Fibroblast of skin of back (primary cell): ENCODE measurements at regions not wholly inside any gene's neighbourhood (a gene's known extent, or its start where the extent isn't known, plus 50 kb on each side); places are given as distances from the start of the nearest gene placed in this dataset.

Source experiments
- DNase-seq: peaks from one replicate; pipeline ENCODE4 v3.0.0-alpha.2; 2013

DNA sequence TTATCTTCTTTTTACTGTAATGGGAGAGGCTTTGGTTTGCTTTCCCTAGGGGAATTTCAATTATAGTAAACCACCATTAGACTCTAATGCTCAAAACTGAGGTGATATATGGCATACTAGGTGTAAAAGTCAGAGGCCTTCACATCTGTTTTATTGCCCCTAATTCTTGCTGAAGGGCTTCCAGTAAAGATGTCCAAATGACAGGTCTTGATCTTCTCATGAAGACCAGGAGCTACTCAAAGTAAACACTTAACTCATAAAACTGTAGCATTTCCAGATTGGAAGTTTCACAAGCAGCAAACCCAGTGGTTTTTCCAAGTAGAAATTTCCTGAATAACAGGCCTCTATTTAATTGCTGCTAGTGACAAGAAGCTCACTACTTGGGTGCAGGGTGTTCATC is 286.8 kb downstream of the RBM43 start:
- no peak for DNase-seq

DNA sequence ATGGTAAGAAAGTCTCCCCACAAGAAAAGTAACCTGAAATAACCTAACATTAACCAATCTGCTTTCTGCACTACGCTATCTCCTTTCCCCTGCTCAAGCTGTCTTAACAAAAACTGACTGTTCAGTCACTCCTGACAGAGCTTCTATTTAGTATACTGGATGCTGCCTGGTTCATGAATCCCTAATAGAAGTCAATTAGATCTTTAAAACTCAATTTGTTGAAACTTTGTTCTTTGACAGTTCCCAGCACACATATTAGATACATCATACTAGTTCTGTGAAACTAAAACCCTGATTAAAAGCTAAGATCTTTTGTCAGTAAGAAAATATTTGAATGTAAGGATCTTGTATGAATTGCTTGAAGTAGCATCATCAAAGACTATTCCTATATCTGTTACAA is 287.4 kb downstream of the RBM43 start:
- DNase-seq: no peak

DNA sequence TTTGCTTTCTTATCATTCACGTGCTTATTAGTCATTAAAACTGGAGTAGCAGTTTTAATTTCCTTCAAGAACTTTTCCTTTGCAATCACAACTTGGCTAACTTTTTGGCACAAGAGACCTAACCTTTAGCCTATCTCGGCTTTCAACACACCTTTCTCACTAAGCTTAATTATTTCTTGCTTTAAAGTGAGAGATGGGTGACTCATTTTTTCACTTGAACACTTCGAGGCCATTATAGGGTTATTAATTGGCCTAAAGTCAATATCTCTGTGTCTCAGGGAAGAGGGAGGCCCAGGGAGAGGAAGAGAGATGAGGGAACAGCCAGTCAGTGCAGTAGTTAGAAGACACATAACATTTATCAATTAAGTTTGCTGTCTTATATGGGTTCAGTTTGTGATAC is 289.8 kb downstream of the RBM43 start:
- no peak for DNase-seq

DNA sequence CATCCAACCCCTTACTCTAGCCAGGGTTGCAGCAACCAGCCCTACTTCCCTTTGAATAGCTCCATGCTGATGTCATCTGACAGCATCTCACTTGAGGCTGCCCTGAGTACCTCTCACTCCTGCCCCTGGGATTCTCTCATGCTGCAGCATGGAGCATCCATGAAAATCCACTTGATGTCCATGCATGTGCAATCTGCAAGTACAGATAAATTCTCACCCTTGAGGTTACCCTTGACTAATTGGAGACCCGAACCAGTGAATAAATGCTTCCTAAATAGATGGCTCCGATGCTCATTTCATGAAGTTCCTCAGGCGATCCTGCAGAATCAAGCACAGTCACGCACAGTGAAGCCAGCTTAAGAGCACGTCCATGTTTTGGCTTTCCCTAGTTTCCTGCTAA is 298.3 kb downstream of the RBM43 start:
- no peak for DNase-seq

DNA sequence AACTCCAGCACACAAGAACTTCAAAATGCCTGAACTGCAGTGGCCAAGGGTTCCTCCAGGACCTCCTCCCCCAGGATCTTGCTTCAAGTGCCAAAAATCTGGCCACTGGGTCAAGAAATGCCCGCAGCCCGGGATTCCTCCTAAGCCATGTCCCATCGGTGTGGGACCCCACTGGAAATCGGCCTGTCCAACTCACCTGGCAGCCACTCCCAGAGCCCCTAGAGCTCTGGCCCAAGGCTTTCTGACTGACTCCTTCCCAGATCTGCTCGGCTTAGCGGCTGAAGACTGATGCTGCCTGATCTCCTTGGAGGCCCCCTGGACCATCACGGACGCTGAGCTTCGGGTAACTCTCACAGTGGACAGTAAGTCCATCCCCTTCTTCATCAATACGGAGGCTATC is 306.4 kb downstream of the RBM43 start:
- no peak for DNase-seq

DNA sequence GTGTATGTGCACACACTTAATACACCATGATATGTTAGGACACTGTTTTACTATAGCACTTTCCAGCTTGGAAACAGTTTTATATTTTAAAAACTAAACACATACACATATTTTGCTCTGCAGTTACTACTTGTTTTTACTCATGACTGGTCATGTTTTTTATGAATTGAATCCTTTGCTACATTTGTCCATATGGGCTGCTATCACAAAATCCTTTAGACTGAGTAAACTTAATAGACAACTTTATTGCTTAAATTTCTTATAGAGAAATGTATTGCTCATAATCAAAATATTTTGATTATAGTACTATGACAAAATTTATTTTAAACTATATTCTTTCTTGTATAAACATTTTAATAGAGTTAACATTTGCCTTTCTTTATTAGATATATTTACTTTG is 314.8 kb downstream of the RBM43 start:
- DNase-seq: peak; percentile 49

DNA sequence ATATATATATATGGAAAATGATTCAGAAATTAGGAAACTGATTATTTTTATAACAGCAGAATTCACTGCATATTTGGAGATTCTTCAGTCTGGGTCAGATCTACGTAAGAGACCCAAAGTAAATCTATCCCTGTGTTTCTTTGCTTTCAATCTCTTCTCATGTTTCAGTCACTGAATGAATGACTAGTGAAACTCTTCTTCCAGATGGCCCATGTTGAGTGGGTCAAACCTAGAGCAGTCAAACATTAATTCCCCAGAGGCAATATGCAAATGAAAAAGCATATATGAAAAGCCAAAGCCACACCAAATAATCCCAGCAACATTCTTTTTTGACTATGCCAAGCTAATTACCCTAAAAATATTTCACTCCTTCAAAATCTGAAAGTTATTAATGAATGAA is 317.3 kb downstream of the RBM43 start:
- DNase-seq: no peak

DNA sequence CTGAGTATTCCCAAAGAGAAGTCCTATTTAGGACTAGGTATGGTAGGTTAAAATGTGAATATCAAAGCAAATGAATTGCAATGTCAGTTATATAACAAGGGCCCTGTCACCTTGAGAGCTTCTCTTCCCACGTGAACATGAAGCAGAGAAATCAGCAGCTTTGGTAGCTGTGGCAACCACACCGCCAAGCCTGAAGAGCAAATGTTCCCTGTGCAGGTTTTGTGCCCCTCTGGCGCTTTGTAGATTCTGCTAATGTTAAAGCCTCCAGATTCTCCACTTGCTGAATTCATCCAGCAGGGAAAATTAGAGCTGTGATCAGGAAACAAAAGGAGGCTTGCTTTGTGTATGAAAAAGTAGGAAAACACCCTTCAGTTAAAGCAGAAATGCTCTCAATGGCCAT is 322.6 kb downstream of the RBM43 start:
- DNase-seq: no peak

DNA sequence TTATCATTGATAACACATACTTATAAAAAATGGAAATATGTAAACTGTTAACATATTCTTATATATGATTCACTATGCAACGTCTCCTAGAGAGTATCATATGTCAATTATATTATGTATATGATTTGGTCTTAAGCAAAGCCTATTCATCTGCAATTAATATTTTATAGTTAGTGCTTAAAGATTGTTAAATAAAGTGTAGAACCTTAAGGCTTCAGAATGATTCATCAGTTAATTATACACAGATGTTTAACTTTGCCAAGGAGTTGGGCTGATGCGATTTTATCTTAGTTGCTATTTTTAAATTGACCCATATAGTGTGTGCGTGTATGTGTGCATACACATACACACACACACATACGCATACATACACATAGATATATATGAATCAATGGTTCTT is 323.1 kb downstream of the RBM43 start:
- peak; percentile 49 for DNase-seq

DNA sequence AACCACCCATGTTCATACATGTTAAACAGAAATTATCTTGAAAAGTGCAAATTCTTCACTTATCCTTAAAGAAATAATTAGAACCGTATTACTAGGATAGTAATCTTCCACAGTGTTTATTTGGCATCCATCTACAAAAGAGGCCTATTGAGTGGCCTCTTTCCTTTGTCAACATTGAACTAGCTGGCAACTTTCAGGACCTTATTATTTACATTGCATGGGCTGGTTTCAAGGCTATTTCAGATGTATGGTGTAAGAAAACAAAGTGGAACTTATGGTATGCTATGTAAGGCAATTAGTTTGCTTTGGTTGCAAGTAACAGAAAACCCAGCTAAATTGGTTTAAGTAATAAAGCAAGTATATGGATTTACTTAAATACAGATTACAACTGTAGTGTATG is 324.6 kb downstream of the RBM43 start:
- DNase-seq: no peak

DNA sequence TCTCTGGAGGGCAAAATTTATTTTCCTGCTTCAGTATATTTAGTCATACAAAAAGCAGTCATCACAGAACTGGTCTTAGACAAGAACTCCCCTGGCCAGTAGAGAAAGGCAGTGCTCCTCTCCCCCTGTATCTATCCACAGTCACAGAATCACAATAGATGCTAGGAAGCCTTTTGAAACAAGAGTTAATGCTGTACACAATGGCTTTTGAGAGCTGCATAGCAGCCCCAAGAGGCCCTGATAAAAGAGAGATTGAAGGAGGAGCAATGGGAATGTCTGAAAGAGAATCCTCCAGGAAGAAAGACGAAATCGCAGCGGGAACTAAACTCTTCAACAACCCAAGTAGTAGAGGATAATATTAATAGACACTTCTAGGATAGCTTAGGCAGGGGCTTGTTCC is 330.2 kb downstream of the RBM43 start:
- DNase-seq: no peak

DNA sequence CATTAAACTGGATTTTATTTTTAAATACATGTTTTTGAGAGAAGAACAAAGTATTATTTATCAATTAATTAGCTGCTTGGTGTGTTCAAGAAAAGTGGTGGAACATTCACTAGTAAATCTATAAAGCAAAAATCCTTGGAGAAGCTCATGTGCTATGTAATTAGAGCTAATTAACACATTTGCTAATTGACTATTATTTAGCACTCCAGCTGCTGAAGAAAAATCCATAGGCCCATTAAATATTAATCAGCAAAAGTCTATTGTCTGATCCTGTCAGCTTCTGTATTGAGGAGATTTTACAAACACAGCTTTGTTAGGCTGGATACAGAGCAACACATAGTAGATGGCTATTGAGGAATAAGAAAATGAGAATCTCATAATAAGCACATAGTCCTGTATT is 336.1 kb downstream of the RBM43 start:
- DNase-seq: no peak

DNA sequence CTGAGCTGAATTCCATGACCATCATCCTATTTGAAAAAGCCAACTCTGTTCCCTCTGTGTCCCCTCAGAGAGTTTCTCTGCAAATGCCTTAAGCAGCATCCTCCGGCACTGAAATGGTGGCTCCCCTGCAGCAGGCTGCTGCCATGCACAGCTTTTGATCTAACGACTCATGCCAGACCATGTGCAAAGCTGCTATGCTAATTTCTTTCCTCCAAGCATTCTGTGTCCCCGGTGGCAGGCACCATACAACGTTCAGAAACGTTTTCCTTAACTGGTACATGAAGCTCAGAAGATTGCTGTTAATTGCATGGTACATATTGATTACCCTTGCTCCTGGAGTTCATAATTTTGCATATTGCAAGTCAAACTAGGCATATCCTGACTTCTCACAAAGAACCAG is 336.8 kb downstream of the RBM43 start:
- DNase-seq: no peak

DNA sequence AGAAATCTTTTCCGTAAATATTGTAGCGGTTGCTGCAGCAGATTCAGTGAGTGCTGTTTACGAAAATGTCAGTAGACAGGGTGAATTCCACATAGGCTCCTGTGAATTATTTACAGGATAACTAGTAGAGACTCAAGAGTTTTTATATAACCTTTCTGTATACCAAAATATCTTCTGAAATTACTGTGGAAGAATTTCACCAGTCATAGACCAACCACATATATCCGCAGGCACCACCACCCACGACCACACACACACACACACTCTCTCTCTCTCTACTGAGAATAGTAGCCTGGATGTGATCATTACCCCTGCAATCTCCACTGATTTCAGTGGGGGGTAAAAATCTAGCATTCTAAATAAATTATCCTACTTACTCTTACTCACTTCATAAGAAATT is 341.8 kb downstream of the RBM43 start:
- peak; percentile 30 for DNase-seq

DNA sequence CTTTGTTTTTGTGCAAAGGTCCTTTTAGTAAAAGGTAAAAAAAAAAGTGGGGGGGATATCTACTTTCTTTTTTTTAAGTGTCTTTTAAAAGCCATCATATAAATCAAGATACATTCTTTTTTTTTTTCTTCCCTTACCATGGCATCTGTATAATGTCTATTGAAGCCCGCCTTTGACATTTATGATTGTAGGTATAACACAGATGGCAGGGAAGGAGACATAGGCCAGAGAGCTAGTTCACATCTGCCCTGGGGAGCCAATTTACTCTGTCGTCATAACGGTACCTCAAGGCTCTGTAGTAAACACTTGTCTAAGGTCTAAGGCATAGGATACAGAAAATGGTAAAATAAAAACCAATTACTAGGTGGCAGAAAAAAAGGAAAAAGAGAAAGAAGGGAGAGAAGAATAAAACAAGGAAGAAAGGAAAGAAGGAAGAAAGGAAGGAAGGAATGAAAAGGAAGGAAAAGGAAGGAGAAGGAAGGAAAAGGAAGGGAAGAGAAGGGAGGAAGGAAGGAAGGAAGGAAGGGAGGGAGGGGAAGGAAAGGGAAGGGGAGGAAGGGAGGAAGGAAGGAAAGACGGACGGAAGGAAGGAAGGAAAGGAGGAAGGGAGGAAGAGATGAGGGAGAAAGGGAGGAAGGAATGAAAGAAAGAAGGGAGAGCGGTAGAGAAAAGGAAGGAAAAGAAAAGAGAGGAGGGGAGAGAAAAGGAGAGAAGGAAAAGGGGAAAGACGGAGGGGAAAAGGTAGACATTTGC is 343.5 kb downstream of the RBM43 start:
- DNase-seq: no peak

DNA sequence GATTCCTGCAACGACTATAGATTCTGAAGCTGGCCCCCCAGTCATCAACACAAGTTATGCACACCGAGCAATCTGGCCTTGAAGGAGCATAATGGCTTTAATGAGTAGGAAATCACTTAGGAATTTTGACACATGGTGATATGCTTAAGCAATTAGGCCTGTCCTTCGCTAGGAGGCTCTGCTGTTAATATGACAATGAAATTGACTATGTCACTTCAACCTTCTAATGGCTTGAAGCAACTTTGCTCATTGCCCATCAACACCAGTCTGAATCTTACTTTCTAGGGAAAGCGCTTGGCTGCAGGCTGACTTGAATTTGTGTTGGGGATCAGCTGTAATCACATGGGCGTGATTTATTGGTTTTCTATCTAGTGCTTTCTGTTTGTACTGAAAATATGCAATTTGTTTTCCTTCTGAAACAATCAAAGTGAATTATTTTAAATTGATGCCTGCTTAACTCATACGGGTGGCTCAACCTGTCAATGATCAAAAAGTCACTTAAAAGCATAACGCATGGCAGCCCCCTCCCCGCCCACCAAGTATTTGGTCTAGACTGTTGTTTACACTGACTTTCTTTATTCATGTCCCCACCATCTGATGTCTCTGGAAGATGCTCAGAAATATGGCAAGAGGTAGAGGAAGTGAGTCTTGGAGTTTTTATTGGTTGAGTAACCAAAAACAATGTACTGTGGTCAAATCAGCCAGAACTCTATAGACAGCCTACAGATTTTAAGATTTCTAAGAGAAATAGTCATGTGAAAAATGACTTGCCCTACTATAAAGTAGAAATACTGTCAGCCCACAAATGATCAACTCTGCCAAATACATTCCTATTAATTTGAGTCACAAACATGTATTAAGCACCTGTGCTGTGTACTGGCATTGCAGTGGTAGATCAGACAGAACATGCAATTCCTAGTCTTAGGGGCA is 344.9 kb downstream of the RBM43 start:
- DNase-seq: no peak

DNA sequence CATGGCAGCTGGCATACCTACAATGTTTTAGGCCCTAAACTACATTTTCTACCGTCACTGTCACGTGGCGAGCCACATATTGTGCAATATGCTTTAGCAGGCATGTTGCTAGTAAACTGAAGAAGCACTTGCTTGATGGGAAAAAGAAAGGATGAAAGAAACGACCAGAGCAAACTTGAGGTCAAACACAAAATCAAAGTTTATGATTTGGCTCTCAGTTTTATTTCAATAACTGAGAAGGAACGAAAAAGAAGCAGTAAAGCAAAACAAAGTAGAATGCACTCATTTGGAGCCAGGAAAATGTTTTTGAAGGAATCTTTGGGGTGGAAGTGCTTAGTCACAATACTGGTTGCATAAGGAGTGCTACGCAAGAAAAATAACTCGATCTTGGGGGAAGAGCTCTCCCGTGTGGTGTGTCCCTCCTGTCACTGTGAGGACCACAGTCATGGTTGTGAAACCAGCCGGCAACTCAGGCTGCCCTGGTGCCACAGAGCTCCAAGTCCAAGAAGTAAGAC is 349.8 kb downstream of the RBM43 start:
- DNase-seq: peak; percentile 82

DNA sequence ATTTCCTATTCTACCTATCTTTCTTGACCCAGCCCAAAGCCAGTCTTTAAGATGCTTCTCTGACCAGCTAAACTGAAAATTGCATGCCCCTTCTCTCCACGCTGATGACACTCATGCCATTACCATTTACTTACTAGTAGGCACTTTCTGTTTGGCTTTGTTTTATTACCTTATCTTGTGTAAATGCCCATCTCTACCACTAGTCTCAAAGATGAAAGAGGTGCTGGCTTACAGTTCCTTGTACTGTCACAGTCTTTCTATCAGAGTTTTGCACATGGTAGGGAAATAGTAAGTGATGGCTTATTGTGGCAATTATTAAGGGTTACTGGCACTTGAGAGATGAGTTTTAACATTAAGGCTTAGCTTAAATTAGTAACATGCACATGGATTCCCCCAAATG is 352.1 kb downstream of the RBM43 start:
- DNase-seq: no peak

DNA sequence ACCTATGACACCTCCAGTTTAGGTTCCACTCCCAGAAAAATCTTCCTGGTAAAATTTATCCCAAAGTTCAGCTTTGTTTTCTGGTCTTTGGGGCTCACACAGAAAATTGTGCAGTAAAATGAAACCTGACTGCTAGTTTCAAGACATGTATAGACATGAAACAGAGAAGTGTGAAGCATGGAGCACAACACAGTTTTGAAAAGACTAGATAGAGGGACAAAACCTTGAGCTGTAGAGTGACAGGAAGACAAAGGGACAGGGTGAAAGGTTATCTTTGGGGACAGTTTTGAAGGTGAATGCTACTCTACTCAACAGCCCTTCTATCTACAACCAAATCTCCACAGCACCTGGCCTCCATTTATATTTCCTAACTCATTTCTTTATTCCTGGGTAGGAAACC is 352.6 kb downstream of the RBM43 start:
- no peak for DNase-seq

DNA sequence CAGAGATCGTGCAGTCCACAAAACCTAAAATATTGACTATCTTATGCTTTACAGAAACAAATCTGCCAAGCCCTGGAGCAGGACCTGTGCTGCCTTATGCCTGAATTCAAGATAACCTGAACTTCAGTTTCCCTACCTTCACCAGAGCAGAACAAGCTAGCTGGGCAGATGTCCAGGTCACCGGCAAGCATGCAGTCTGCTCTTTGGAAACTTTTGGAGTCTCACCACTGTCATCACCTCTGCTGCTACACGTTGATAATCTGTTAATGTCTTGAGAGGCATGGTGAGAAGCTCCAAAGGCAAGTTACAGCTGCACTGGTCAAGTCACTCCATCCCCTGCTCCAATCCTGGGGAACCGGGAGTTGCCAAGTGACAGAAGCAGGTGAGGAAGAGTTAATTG is 354.2 kb downstream of the RBM43 start:
- no peak for DNase-seq

DNA sequence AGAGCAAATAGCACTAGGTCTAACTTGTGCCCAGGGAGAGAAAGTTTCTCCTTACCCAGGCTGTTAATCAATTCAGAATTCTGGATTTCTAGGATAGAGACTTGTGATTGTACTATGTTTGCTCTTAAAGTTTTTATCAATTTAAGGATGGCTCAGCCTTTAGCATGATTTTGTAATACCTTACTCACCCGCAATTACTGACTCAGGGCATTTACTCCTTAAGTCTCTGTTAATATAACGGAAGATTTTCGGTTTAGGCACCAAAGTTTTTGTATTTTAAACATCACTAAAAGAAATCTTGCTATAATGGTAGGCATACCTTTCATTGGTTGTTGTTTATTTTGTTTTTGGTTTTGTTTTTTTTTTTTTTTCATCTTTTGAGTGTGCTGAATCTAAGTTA is 358.2 kb downstream of the RBM43 start:
- DNase-seq: no peak

DNA sequence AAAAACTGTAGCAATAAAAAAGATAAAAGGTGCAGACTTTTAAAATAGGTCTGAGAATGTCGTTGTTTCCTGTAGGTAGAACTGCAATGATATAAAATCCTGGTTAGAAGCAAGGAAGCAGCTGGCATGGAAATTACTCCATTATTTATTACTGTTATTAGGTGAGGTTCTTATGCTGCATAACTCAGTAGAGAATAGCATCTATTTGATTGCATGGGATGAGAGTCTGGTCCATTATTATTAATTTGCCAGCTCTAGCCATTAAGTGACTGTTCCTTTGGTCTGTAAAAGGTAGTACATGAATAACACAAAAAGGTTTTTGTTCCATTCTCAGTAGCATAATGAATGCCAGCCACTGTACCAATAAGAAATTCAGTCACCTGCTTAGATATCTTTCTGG is 358.6 kb downstream of the RBM43 start:
- no peak for DNase-seq

DNA sequence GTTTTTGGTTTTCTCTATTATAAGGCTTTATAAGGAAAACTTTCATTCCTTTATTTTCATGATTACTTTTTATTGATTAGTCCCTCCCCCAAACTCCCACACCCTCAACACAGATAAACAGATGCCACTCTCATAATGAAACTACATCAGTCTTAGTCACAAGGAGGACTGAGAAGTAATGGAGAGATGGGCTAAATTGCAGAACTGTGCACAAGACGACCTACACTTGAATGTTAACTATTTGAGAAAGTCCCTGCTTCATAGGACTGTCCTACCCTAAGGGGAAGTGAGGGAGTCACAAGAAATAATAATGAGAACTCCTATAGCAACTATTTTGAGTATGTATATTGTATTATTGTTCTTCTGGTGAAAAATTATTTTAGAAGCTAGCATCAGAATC is 360.8 kb downstream of the RBM43 start:
- DNase-seq: no peak

DNA sequence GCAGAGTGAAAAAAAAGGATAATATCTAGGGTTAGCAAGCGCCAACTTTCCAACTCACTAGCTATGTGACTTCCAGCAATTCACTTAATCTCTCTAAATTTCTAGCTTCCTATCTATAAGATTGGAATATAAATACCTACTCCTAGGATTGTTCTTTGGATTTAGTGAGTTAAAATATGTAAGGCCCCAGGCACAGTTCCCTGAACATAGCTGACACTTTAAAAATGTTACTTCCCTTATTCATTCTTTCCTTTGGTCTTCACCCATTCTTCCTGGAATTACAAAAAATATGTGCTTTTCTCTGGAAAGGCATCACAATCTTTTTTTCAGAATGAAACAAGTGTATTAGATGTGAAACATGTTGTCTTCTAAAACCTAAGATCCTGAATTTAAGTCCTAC is 365.7 kb downstream of the RBM43 start:
- DNase-seq: no peak
